IMR-90 (cell line): ENCODE measurements at regions not wholly inside any gene's neighbourhood (a gene's known extent, or its start where the extent isn't known, plus 50 kb on each side); places are given as distances from the start of the nearest gene placed in this dataset.
"Not testable (repeated sequence)": the region's sequence is repeated elsewhere in the genome, so short reads cannot be mapped to it uniquely, and the experiment has no call there.

Source experiments
- BHLHE40 ChIP-seq: fragments of 150-350 bp; IDR thresholded peaks from 2 replicates; pipeline ENCODE4 v1.6.1; 2016; ENCODE audit warnings: mild to moderate bottlenecking, low read depth, low read length
- CEBPB ChIP-seq: IDR thresholded peaks from 2 replicates; pipeline ENCODE4 v1.6.1; 2012; ENCODE audit warnings: low read depth, low read length, improper control_type of control experiment
- CTCF ChIP-seq: conservative IDR thresholded peaks from 2 replicates; pipeline ENCODE4 v1.5.1; 2012; ENCODE audit warnings: mild to moderate bottlenecking, low read depth, low read length, improper control_type of control experiment
- ELK1 ChIP-seq: fragments of 150-350 bp; IDR thresholded peaks from 2 replicates; pipeline ENCODE4 v1.6.1; 2016; ENCODE audit warnings: low read depth, mild to moderate bottlenecking, low read length, moderate library complexity, borderline replicate concordance
- FOS ChIP-seq: fragments of 150-350 bp; IDR thresholded peaks from 2 replicates; pipeline ENCODE4 v1.6.1; 2016; ENCODE audit warnings: low read depth, low read length
- MAFK ChIP-seq: IDR thresholded peaks from 2 replicates; pipeline ENCODE4 v1.6.1; 2012; ENCODE audit warnings: low read depth, low read length, improper control_type of control experiment
- MAZ ChIP-seq: IDR thresholded peaks from 2 replicates; pipeline ENCODE4 v1.6.1; 2012; ENCODE audit warnings: low read depth, mild to moderate bottlenecking, low read length, improper control_type of control experiment, moderate library complexity, borderline replicate concordance
- MXI1 ChIP-seq: IDR thresholded peaks from 2 replicates; pipeline ENCODE4 v1.6.1; 2012; ENCODE audit warnings: low read depth, mild to moderate bottlenecking, low read length, moderate library complexity, borderline replicate concordance
- POLR2A ChIP-seq: IDR thresholded peaks from 2 replicates; pipeline ENCODE4 v1.6.1; 2012; ENCODE audit warnings: mild to moderate bottlenecking, low read depth, low read length
- RAD21 ChIP-seq: IDR thresholded peaks from 2 replicates; pipeline ENCODE4 v1.6.1; 2012; ENCODE audit warnings: low read length, improper control_type of control experiment
- RCOR1 ChIP-seq: IDR thresholded peaks from 2 replicates; pipeline ENCODE4 v1.6.1; 2012; ENCODE audit warnings: mild to moderate bottlenecking, low read length, improper control_type of control experiment; ENCODE audit not compliant: insufficient replicate concordance
- RFX5 ChIP-seq: IDR thresholded peaks from 2 replicates; pipeline ENCODE4 v1.8.0; 2012; ENCODE audit warnings: low read depth, mild to moderate bottlenecking, low read length, moderate library complexity
- SMC3 ChIP-seq: fragments of 150-350 bp; IDR thresholded peaks from 2 replicates; pipeline ENCODE4 v1.6.1; 2016; ENCODE audit warnings: low read depth, mild to moderate bottlenecking, antibody characterized with exemption, low read length, moderate library complexity
- USF2 ChIP-seq: fragments of 150-350 bp; IDR thresholded peaks from 2 replicates; pipeline ENCODE4 v1.6.1; 2017; ENCODE audit warnings: mild to moderate bottlenecking, antibody characterized with exemption, low read length, low read depth

- TF ChIP-seq CTCF, SMC3, ELK1, CEBPB, FOS, POLR2A, MXI1, MAZ, MAFK, RAD21, USF2, BHLHE40, RFX5, RCOR1: not testable (repeated sequence)
Observed at GRCh38 chr18:22706025-22706424, 227.1 kb upstream of the RBBP8 start.
